ENCODE measurements at regions not wholly inside any gene's neighbourhood (a gene's known extent, or its start where the extent isn't known, plus 50 kb on each side); places are given as distances from the start of the nearest gene placed in this dataset.

DNA sequence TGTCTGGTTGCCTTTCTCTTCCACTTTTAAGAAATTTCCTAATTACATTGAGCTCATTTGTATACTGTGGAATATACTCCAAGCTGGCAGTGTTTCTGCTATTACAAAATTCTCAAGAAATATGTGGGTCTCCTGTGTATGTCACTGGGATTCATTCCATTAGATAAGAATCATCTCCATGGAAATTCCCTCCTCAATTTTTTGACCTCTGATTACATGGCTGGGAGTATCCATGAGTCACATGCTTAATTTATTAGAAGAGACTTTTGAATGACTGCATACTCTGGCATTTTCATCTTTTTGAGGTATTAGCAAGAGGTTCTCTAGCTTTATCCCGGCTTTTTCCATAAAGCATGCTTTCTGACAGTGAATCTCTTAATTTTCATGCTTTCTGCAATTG, 665.5 kb upstream of the CNTNAP5 start:
- DNase-seq (no peak), ATAC-seq (no peak)
- Histone ChIP-seq H3K4me1 (no peaks in the 10 kb centered on the region), H3K27me3 (no peaks in the 10 kb centered on the region), H3K4me3 (no peak overlapping the region), H3K27ac (no peak overlapping the region), H3K9me3 (peaks cover 0 to 16% of the 10 kb centered on the region in 2 donors), H3K36me3 (no peaks in the 10 kb centered on the region)
- TF ChIP-seq, protein P1, sequence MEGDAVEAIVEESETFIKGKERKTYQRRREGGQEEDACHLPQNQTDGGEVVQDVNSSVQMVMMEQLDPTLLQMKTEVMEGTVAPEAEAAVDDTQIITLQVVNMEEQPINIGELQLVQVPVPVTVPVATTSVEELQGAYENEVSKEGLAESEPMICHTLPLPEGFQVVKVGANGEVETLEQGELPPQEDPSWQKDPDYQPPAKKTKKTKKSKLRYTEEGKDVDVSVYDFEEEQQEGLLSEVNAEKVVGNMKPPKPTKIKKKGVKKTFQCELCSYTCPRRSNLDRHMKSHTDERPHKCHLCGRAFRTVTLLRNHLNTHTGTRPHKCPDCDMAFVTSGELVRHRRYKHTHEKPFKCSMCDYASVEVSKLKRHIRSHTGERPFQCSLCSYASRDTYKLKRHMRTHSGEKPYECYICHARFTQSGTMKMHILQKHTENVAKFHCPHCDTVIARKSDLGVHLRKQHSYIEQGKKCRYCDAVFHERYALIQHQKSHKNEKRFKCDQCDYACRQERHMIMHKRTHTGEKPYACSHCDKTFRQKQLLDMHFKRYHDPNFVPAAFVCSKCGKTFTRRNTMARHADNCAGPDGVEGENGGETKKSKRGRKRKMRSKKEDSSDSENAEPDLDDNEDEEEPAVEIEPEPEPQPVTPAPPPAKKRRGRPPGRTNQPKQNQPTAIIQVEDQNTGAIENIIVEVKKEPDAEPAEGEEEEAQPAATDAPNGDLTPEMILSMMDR (IDR thresholded peaks at IDR 0.05), result no peak
- intact Hi-C loops (cut with DNase I), result no loop called here

DNA sequence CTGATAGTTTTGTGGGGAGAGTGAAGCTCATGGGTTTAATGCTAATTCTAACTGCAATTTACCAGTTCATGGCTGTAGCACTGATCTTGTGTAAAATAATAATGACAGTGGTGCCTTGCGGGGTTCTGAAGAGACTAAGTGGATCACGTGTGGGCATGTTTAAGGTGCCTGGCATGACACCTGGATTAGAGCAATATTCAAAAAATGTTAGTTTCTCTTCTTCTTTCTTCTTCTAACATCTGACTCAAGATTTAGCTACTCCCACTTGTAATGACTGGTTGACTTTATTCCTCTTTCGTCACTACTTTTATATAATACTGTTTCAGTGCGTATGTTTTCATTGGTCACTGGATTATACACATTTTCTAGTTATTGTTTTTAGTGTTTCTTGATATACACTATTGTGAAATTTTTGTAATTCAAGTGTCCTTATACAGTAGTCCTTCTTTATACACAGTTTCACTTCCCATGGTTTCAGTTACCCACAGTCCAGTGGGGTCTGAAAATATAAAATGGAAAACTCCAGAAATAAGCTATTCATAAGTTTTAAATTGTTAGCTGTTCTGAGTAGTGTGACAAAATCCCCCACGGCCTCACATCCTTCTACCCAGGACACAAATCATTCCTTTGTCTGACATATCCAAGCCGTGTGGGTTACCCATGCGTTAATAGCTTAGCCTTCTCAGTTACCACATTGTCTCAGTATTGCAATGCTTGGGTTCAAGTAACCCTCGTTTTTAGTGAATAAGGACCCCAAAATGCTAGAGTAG, 662.2 kb upstream of the CNTNAP5 start:
- ATAC-seq (no peak), DNase-seq (no peak)

DNA sequence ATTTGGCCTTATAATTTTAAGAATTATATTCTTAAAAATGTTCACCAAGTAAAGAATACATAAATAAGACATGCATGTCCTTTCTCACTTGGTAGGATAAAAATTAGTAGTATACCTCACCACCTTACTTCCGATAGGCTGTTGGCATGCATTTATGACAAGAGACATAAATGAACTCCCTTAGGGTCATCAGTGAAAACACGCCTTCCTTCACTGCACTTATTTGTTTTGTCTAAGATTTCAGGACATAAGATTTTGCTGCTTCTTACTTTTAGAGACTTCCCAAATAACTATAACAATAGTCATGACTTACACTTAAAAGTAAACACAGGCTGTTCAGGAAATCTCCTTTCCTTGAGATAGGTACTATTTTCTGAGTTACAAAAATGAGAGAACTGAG, 661.3 kb upstream of the CNTNAP5 start:
- ATAC-seq (no peak), DNase-seq (no peak)
- H3K27ac ChIP-seq, result no peak overlapping the region
- no peaks in the 10 kb centered on the region for H3K4me1 ChIP-seq
- intact Hi-C loops (cut with DNase I), result no loop called here
- peaks cover 0 to 6% of the 10 kb centered on the region in 2 donors for H3K9me3 ChIP-seq
- H3K27me3 ChIP-seq, result no peaks in the 10 kb centered on the region
- no peaks in the 10 kb centered on the region for H3K36me3 ChIP-seq
- TF ChIP-seq, protein P1 (IDR thresholded peaks at IDR 0.05), result no peak
- no peak overlapping the region for H3K4me3 ChIP-seq

More for the DNA sequence above, 662.2 kb upstream of the CNTNAP5 start:
- no peaks in the 10 kb centered on the region for H3K36me3 ChIP-seq
- TF ChIP-seq, protein P1 (IDR thresholded peaks at IDR 0.05), result no peak
- H3K9me3 ChIP-seq, result peaks cover 0 to 6% of the 10 kb centered on the region in 2 donors
- no peak overlapping the region for H3K27ac ChIP-seq
- H3K4me1 ChIP-seq, result no peaks in the 10 kb centered on the region
- intact Hi-C loops (cut with DNase I), result no loop called here
- no peak overlapping the region for H3K4me3 ChIP-seq
- no peaks in the 10 kb centered on the region for H3K27me3 ChIP-seq

DNA sequence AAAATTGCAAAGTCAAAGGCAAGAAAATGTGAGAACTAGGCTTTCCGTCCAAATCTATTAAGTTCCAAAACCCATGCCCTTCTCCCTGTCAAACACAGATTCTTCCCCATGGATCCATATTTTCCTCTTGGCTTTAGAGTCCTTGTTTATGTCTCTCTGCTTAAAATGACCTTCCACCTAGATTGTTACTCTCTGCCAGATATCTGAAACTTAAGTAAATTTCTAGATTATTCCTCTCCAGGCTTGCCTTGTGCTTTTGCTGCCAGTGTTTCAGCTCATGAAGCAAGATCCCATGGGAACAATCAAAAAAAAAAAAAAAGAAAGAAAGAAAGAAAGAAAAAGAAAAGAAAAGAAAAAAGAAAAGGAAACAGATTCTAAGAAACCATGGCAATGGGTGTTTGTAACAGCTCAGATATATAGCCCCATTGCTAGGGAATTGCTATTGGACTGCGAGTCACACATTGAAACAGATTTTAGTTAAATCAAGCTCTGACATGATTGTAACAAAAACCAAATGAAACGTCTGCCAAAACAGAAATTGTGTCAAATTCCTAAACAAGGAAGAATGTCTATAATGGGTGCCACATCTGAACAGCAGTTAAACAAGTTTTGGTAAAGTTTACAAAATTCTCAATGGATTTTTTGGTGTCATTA, 660.7 kb upstream of the CNTNAP5 start:
- H3K27me3 ChIP-seq, result no peaks in the 10 kb centered on the region
- ATAC-seq (no peak), DNase-seq (no peak)
- no peaks in the 10 kb centered on the region for H3K36me3 ChIP-seq
- H3K9me3 ChIP-seq, result peaks cover 0 to 5% of the 10 kb centered on the region in 2 donors
- intact Hi-C loops (cut with DNase I), result no loop called here
- TF ChIP-seq, protein P1 (IDR thresholded peaks at IDR 0.05), result no peak
- no peak overlapping the region for H3K27ac ChIP-seq
- no peaks in the 10 kb centered on the region for H3K4me1 ChIP-seq
- H3K4me3 ChIP-seq, result no peak overlapping the region

DNA sequence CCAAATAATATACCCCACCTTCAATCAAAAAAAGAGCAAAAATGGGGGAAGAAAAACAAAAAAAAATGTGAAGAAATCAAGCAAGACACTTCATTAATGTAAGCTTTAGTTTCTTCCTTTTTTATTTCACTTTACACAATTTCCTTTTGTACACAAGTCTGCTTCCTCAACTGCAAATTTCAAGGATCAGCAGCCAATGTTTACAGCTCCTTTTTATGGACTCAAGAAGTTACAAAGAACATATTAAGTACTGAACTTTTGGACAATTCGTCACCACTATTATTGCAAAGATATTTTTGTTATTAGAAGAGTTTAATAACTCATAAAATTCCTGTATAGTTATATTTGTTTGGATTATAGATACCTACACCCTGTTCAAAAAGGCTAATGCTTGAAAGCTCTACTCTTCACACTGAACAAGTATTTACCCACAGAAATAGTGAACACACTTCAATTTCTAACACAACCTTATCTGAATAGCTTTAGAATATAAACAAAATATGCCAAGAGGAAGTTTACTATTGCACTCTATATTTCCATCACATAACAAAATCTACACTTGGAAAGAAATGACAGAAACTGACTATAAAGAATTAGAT, 658.7 kb upstream of the CNTNAP5 start:
- Histone ChIP-seq H3K36me3 (no peaks in the 10 kb centered on the region), H3K4me3 (no peak overlapping the region), H3K4me1 (no peaks in the 10 kb centered on the region), H3K27me3 (no peaks in the 10 kb centered on the region), H3K9me3 (peaks cover 0 to 2% of the 10 kb centered on the region in 2 donors), H3K27ac (no peak overlapping the region)
- intact Hi-C loops (cut with DNase I), result no loop called here
- ATAC-seq (peak; percentile 52), DNase-seq (peak in 2 of 4 donors; percentile 1 to 13)
- TF ChIP-seq, protein P1 (IDR thresholded peaks at IDR 0.05), result no peak

Measured in left lung (tissue), 4 donors.